ENCODE measurements at regions not wholly inside any gene's neighbourhood (a gene's known extent, or its start where the extent isn't known, plus 50 kb on each side); places are given as distances from the start of the nearest gene placed in this dataset.

- TF ChIP-seq EZH2phosphoT487 (IDR thresholded peaks at IDR 0.05; ENCODE audit: insufficient read depth, low read depth) (no peak), EZH2 (IDR thresholded peaks at IDR 0.05; ENCODE audit: insufficient read depth, poor library complexity, severe bottlenecking) (no peak)
These were observed 106.3 kb downstream of the EBNA1BP2 start for GRCh38 chr1:43065616-43066399.
